ENCODE measurements at regions not wholly inside any gene's neighbourhood (a gene's known extent, or its start where the extent isn't known, plus 50 kb on each side); places are given as distances from the start of the nearest gene placed in this dataset.

DNA sequence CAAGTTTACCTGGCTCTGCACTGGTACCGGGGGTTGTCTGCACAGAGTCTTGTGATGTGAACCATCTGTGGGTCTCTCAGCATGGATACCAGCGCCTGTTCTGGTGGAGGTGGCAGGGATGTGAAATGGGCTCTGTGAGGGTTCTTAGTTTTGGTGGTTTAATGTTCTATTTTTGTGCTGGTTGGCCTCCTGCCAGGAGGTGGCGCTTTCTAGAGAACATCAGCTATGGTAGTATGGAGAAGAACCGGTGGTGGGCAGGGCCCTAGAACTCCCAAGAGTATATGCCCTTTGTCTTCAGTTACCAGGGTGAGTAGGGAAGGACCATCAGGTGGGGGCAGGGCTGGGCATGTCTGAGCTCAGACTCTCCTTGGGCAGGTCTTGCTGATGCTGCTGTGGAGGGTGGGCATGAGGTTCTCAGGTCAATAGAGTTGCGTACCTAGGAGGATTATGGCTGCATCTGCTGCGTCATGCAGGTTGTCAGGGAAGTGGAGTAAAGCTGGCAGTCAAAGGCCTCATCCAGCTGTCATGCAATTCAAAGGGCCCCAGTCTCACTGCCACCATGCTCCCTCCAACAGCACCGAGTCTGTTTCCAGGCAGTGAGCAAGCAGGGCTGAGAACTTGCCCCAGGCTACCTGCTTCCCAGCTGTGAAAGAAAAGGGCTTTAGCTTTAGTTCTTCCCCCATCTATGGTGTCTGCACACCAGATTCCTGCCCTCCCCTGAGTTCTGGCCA is 278.0 kb downstream of the METTL4 start:
- DNase-seq = no peak

DNA sequence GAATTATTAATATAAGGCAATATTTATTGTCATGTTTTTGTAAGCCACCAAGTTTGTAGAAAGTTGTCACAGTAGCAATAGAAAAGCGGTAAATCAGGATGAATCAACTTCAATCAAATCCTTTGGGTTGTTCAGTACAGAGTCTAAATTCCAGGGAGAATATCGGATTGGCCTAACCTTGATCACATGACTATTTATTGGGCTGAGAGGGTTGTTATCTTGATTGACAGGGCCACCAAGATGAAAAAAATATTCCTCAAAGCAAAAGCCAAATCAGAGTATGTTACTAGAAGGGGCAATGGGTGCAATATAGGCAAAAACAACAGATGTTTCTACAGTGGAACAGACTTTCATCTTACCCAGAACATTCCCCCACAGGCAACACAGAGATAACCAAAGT is 270.0 kb downstream of the METTL4 start:
- no peak for DNase-seq

DNA sequence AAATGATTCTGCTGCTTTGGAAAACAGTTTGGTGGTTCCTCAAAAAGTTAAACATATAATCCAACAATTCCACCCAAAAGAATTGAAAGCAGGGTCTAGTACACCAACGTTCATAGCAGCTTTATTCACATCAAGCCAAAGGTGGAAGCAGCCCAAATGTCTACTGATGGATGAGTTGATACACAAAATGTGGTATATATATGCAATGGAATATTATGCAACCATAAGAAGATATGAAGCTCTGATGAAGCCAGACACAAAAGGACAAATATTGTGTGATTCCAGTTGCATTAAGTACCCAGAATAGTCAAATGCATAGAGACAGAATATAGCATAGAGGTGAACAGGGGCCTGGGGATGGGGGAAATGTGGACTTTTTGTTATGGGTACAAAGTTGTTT is 269.3 kb downstream of the METTL4 start:
- DNase-seq = no peak

DNA sequence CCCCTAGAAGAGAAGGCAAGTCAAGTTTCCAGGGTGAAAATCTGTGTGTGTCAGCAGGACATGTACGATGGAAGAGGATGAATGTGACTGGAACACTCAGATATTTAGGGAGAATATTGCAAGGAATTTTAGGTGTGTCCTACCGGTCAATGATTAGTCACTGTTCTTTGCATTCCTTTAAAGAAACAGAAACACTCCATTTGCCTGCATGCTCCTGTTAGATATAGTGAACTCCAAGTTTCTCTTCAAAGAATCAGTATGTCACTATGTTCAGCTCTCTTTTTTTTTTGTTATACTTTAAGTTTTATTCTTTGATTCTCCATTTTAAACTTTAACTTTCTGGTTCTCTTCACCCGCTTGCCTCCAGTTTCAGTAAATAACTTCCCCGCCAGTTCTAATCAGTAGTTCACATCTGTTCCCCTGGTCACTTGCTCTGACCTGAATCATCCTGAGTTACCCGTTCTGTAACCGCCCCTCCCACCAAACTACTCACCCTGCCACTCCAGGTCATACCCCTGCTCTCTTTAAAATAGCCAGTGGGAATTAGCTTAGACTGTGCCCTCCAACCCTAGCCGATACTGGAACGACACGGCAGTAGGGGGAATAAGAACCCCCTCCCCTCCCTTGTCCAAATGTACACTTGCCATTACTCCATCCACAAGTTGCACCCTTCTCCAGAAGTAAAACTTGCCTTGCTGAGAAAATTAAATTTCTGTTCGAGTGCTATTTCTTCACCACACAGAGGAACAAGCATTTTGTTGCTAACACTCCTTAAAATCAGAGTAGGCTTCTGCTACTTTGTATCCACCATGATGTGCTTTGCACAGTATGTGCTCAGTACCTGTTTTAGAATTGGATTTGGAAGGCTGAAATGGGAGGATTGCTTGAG is 268.4 kb downstream of the METTL4 start:
- DNase-seq = no peak

DNA sequence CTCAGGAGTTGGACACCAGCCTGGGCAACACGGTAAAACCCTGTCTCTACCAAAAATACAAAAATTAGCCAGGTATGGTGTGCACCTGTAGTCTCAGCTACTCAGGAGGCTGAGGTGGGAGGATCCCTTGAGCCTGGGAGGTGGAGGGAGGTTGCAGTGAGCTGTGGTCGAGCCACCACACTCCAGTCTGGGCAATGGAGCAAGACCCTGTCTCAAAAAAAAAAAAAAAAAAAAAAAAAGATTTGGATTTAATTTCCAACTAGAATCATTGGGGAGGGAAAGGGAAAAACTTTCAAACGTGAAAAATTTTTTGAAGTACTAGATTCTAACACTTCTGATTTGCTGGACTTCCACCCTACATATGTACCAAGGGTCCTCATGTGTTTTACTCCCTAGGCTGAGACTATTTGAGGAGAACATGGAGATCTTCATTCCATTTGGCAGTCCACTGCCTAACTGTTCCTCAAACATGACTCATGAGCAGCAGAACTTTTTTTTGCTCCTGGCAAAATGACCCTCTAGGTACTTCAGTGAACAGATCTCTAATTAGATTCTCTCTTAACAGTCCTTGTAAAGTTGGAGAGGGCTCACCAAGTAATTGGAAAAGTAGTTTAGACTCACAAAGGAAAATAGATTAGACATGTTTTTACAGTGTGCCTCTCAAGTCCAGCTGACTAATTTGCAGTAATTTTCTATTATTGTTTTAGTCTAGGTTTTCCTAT is 267.6 kb downstream of the METTL4 start:
- no peak for DNase-seq

DNA sequence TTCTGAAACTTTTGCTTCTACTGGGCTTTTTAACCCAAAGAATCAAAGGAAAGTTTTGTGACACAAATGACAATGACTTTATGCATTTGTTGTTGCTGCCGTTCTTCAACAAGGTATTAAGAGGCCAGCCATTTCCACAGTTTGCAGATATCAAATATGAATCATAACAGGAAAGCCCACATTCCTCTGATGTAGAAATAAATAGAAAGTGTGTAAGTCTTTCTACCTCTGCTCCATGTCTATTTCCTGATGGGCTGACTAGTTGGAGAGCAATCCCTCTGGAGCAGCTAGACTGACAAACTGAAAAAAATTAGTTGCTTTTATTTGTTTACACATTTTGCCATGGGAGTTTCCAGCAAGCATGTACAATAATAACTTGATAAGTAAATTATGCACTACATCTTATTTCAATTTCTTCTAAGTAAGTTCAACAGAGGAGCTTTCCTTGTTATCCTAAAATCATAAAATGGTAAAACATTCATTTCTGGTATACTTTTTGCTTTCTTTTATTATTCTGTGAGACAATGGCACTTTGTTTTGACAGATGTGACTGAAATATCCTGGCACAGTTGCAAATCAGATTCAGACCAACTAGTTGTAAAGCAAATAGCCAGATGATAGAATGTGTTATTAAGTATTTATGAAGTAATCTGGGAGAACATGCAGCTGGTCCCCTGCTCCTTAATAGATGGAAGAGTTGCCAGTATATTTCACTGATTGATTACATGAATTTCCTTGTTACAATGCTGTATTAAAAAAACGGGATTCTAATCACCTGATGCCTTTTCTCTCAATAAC is 266.7 kb downstream of the METTL4 start:
- DNase-seq = no peak

DNA sequence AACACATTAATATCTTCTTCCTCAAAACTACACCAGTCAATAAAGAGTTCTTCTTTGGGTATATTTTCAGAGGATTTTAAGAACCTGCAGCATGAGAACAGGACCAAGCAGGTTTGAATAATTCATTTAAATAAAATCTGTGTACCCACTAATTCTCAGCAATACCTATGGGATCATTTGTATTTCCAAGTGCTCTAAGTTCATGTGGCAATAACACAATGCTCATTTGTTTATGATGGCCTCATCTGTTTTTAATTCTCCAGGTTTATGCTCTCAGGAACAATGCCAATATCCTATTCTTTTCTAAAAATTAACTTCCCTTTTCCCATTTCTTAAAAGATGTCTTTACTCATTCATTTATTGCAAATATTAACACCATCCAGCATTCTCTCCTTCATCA is 264.7 kb downstream of the METTL4 start:
- DNase-seq = no peak

DNA sequence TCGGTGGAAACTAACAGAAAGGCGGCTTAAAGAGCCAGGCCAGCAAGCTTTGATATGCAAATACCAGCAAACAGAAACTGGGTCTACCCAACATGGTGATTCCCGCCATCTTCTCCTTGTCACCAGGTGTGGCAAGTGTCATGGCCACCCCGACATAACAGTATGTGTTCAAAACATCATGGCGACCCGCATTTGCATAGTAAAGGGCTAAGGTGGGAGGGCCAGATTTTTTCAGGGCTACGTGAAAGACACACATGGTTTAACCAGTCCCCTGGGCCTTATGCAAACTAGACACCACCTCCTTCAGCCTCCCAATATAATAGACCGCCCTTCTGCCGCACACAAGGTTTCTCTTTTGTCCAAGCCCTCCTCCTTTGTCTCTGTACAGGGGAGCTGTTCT is 260.4 kb downstream of the METTL4 start:
- DNase-seq = no peak

DNA sequence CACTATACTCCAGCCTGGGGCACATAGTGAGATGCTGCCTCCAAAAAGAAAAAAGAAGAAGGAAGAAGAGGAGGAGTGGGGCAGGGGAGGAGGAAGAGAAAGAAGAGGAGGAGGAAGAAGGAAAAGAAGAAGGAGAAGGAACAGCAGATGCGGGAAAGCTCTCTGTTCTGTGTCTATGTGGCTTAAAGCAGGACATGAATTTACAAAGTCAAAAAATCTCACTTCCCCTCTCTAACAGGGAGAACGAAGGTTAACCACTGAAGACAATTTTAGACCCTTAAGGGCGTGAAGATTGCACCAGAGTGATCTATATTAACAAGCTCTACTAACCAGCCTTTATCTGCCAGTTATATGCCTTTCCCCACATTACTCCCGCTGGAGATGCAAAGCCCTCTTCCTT is 258.9 kb downstream of the METTL4 start:
- DNase-seq = no peak

DNA sequence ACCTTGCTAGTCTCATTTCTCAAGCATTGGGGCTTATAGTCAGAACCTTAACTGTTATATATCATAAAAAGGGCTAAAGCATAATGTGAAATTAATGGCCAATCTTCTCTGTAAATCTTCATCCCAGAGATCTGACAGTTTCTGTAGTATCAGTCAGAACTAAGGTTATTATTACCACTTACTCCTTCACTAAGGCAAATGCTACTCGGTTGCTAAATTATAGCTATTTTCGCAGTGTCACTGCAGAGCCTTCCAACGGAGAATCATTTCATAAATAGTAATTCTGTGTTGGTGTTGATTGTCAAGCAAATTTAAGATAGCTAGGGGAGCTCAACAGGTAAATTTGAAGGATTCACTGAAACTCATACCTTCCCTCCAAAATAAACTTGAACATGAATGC is 258.0 kb downstream of the METTL4 start:
- DNase-seq = no peak

DNA sequence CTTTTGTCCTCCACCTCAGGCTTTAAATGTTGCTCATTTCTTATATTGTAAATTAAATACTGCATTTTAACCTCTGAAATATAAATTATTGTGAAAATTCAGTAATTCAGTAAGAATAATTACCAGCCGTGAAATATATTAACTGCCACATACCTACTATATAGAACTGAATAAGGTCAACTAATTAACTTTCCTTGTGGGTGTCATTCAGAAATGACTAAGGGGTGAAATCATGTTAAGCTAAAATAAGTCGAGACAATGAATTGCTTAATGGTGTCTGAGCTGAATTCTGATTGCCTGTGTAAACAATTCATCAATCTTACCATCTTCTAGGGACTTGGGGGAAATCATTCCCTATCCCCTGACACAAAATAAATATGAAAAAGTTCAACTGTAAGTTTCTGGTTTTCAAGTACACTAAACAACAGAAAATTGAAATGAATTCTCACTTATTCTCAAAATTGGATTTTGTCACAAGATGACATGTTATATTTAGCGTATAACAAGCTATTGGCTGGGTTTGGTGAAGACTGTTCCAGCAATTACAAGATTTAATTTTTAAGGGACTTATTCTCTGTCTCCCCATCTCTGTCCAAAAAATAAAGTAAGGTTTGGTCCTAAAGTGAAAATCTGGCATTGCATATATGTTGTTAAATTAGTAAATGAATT is 255.1 kb downstream of the METTL4 start:
- DNase-seq = no peak

DNA sequence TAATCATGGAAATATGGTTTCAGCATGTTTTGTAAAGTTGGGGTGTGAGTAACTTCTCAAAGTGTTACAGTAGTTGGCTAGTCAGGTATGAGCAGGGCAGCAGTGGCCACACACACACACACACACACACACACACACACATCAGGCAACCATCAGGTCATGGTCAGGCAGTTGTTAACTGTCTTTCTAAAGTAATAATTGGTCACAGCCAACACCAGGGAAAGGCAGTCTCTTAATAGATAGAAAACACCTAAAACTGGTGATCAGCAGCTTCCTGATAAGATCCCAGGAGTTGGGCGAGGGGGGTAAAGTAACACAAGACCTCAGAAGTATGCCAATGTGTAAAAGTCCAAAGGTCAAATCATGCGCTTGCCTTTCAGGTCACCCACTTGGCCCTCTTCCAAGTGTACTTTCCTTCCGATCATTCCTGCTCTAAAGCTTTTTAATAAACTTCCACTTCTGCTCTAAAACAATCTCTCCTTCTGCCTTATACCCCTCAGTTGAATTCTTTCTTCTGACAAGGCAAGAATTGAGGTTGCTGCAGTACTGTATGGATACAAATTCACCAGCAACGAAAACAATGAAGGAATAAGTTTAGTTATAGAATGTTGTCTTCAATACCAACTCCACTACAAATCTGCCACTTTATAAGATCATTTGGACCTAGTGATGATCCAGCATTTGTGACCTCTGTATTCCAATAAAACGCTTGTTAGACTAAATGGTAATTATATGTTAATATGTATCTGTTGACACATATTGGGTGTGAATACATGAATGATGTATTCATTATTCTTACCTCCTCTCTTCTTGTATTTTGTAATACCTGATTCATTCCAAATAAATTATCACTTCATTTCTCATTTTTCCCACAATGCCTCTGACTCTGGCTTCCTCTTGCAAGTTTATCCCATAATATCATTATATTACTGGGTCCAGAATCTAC is 254.3 kb downstream of the METTL4 start:
- DNase-seq = no peak

DNA sequence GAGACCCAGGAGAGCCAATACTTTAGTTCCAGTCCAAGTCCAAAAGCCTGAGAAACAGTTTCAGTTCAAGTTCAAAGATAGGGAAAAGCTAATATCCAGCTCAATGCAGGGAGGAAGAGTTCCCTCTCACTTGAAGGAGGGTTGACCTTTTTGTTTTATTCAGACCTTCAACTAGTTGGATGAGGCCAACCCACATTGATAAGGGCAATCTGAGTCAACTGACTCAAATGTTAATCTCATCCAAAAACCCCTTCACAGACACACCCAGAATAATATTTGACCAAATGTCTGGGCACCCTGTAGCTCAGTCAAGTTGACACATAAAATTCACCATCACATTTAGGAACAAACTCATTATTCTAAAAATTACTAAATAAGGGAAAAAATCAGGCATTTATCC is 246.8 kb downstream of the METTL4 start:
- DNase-seq = no peak

DNA sequence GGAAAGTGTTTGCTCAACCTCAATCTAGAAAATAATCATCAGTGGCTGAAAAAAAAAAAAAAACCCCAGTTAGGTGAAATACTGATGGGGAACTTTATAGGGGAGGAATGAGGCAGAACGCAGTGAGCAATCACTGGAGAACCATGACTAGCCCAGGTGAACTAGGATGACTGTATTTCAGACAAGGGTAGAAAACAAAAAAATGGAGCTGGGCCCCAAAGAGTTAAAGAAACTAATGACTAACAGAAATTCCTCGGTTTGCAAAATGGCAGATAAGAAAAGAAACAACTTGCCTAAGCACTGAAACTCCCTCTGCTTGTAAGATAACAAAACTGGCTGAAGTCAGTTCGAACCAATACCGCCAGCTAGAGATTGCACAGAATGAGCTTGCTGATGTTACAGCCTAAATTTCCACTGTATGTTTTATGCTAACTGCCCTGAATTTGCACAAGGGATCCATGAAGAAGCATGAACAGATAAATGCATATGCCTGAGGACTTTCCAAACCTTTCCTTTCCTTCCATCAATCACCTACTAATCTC is 245.9 kb downstream of the METTL4 start:
- DNase-seq = no peak

DNA sequence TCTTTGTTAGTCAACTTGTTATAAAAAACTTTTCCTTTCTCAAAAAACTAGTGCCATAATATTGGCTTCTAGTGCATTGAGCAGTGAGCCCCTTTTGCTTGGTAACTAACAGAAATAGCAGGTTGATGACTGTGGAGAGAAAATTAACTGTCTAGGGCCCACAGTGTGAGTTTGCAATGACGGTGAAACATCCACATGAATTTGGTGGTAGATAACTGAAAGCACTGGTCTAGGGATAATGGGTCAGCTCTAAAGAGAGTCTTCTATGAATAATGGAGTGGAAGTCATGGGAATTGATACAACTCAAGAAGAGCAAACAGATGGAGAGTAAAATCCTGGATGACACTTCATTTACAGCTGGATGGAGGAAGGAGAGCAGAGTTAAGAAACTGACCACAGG is 245.4 kb downstream of the METTL4 start:
- DNase-seq = no peak

DNA sequence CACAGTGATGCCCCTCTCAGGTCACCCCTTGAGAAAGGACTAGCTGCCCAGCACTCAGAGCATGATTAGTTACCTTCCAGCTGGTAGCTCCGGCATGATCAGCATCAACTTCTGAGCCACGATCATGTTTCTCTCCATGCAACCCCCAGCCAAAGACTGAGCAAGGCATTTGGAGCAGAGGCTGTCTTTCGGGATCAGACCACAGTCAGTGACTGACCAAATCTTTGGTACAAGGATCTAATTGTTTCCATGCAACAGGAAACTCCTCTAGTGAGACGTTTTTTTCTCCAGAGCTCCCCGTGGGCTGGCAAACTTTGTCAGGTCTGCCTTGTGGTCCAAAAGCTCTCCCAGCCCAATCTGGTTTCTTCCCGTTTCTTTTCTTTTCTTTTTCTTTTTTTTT is 244.3 kb downstream of the METTL4 start:
- DNase-seq = no peak

DNA sequence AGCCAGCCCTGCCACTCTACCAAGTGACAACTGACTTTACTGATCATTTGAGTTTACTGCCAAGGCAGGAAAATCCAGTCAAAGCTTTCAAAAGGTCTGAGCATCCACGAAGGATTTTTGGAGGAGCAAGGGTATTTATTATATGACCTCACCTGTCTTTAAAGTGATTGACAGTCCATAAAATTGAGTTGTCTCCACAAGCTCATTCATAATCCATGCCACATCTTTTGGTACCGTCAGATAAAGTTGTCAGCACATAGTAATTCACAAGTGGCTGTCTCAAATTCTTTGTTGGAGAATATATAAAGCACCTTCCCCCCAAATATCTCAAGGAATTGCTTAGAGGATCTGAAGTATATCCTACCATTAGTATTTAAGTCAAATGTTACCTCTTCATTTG is 240.5 kb downstream of the METTL4 start:
- no peak for DNase-seq

DNA sequence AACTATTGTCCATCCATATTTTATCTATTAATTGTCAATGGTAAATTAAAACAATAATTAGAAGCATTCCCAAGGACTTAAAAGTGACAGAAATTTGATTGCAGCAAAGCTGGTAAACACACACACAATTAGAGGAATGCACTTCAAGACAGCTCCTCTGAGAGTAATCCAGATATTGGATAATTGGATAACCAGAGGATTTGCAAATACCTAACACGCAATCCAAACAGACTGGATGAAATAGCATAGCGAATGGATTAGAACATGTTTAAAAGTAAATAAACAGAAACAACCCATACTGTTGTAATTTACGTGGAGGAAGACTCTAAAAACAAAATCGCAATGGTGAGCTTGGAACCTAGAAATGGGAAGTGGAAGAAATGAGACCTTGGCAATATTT is 239.8 kb downstream of the METTL4 start:
- no peak for DNase-seq

DNA sequence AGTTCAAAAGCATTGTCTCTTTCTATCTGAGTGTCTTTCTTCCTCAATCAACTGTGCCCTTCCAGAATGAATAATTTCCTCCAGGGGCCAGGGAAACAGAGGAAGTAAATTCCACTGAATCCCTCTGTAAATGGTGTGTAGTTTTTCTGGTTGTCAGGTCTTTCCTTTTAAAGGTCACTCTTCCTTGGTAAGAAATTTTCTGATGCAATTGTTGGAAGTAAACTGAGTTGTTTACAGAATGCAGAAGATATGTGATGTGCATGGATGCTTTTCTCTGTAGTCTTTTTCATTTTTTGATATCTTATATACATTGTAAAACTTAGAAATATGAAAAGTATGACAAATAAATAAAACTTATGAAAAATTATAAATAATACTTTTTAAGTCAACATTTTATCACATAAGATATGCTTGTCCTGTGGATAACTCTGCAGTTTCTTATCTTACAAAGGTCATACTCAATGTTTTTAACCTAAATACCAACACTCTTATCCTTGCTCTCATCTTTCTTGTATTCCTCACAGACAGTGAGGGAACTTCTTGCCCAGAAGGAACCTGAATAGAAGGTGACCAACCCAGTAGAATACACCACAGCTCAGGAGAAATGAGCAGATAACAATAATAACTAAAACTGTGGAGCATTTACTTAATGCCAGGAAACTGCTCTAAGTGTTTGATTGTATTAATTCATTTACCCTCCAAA is 234.5 kb downstream of the METTL4 start:
- no peak for DNase-seq

DNA sequence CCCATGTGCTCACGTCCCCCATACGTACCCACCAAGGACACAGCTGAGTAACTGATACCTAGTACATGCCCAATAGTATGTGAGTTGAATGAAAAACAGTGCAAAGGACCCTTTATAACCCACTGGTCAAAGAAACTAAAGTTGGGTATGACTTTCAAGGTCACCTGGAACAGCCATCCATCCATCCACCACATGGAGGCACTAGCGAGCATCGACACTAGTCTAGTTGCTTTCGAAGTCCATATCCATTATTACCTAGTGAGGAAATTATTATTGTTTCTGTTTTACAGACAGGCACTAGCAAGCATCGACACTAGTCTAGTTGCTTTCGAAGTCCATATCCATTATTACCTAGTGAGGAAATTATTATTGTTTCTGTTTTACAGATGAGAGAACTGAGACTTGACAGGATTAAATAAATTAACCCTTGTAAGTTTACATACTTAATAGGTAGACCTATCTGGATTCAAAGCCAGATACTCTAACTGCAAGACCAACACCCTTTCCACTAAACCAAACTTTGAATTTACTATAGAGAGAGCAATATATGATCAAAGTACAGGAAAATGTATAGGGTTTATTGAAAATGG is 233.7 kb downstream of the METTL4 start:
- peak; percentile 10 for DNase-seq

All from activated effector memory CD4-positive, alpha-beta T cell treated with Interleukin-2 at 50 U/mL for 16 hours (primary cell).